SKM-1 treated with dmso at 0.1 percent for 144 hours (cell line): ENCODE measurements at regions not wholly inside any gene's neighbourhood (a gene's known extent, or its start where the extent isn't known, plus 50 kb on each side); places are given as distances from the start of the nearest gene placed in this dataset.

Source experiments
- DNase-seq: peaks from one replicate; lab custom pipeline; 2025; ENCODE audit not compliant: unreplicated experiment; lab: John Stamatoyannopoulos, UW

DNA sequence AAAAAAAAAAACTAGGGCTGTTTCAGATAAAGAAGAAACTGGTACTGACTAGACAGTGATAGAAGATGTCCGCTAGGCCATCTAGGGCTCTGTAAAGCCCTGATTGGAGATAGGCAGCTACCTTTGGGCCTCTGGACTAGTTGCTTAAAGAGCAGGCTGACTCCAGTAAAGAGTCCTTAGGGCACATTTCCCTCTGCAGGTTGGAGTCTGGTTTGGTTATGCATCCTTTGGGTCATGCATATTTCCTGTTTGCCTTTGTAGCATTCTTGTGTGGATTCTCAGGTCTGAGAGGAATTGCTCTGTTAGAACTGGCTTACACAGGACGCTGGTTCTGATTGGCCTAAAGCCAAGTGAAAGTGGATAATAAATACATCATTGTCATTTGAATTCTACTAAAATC lies 165.5 kb upstream of the LRRN1 start:
- DNase-seq, result no peak

DNA sequence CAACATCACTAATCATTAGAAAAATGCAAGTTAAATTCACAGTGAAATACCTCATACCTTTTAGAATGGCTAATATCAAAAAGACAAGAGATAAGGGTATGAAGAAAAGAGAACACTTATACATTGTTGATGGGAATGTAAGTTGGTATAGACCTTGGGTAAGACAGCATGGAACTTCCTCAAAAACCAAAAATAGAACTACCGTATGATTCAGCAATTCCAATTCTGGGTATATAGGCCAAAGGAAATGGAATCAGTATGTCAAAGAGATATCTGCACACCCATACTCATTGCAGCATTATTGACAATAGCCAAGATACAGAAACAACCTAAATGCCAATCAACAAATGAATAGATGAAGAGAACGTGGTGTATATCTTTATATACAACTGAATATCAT lies 166.8 kb upstream of the LRRN1 start:
- DNase-seq, result peak; percentile 67

DNA sequence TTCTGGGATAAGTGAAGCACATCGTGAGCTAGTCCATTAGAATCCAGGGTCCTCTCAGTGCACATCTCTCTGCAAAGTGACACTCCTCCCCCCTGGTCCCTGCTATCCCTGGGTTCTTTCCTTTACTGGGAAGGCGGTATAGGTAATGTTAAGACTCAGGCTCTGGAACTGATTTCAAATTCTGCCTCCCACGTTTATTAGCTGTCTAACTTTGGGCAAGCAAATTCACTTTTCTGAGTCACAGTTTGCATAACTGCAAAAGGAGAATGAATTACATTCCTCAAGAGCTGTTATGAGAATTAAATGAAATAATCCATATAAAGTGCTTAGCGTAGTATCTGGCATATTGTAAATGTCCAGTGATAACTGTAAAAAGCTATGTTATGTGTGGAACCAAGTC lies 168.1 kb upstream of the LRRN1 start:
- no peak for DNase-seq

DNA sequence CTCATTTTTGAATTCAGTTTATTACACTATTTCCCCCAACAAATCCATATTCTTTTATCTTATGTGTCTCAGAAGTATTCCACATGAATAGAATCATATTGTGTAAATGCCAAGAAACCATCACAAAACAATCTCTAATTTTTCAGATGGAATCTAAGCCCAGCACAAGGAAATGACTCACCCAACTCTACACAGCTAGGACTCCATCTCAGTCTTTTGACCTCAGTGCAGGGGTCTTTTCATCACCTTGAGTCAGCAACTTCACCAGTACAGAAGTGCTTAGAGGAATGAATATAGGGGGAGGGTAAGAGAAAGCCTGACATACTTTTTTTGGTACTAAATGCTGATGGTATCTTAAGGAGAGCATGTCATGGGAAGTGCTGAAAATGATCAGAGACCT lies 169.3 kb upstream of the LRRN1 start:
- DNase-seq, result no peak

DNA sequence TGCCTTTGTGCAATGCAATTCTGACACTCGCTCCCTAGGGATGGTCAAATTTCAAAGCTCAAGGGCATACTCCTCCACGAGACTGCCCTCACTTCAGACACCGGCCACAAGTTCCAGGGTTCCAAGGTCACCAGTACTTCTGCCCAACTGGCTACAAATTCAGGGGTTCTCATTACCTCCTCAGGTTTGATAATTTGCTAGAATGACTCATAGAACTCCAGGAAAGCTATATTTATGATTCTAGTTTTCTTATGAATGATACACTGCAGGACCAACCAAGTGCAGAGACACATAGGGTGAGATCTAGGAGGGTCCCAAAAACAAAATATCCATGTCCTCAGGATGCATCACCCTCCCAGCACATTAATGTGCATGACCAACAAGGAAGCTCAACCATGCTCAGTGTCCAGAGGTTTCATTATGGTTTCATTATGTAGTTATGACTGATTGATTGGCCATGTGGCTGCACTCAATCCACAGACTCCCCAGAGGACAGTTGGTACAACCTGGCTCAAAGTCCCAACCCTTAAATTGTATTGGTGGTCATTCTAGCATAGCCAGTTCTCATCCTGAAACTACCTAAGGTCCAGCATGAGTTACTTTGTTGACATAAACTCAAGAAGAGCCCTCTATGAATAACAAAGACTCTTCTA lies 170.4 kb upstream of the LRRN1 start:
- DNase-seq, result no peak

DNA sequence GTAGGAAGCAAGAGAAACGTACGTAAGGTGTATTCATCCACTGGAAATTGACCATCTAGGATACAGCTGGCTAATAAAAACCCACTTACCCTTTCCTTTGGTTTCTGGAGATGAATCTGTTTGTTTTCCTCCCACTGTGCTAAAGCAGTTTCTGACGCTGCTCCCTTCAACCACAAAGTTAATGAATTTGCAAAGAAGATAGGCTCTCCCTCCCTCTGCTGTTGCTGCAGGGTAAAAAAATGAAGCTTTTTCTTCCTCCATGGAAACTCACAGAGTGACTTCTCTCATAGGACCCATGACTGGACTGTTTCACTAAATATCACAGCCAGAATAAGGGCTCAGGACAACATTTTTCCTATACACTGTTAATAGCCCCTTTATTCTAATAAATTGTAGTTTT lies 172.1 kb upstream of the LRRN1 start:
- no peak for DNase-seq

DNA sequence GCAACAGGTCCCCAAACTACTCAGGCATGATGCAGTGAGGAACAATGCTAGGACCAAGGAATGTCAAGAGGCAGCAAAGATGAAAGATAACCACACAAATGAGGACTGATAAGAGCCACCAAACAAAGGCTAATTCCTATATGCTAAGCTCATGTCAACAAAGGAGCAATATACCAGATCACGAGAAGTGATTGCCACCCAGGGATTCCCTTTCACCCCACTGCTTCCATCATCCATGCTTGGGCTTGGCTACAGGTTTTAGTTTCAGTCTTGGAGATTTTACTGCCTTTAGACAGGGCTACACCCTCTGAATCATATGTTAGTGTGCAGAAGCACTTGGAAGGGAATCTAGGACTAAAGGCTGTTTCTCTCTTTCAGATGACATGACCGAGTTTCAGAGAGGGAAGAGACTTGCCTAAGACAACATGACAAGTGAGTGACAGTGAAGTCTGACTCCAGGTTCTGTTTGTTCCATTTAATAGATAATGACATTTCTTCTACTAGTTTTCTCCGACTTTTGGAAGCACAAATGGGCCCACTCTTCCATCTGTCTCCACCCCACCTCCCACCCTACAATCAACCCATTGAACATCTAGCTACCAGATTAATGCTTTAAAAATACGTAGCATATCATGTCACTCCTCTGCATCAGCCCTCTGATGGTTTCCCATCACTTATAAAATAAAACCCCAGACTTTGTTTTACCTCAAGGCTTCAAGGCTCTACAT lies 173.5 kb upstream of the LRRN1 start:
- DNase-seq, result no peak

DNA sequence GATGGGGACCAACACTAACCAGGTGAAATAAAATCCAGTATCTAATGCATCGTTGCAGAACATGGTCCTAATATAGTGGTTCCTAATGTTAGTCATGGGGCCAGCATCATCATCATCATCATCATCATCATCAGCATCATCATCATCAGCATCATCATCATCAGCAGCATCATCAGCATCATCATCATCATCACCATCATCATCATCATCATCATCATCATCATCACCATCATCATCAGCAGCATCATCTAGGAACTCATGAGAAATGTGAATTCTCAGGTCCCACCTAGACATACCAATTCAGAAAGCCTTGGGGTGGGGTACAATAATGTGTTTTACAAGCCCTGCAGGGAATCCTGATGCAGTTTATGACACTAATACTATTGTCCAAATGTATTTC lies 179.4 kb upstream of the LRRN1 start:
- no peak for DNase-seq

DNA sequence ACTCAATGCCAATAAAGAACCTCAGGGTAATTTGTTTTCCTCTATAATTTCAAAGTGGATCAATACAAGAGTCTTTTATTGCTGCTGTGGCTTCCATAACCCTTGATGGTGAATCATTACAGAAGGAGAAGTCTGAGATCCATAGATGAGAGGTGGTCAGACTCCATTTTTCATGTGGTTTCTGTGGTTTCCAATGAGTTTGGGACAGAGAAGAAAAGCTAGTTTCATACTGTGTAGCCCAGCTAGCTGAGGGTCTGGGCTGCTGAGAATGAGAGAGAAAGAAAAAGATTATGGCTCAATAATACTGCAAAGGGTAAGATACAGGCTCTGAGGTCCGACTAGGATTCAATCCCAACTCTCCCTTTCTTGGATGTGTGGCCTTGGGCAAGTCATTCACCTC lies 180.6 kb upstream of the LRRN1 start:
- no peak for DNase-seq

DNA sequence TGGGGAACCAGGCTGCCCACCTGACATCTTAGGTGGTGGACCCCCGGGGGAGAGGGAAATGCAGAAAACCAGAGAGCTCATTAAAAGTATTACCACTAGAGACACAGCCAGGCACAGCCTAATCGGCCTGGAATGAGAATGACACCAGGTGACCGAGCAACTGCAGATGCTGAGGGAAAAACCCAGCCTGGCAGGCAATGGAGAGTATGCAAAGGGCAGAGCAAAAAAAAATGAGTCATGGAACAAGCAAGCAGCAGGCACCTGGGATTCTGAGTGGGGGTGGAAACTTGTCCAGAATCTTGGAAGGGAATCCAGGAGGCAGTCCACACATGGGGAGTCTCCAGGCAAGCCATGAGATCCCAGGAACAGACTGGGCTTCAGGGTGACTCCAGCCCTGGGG lies 183.7 kb upstream of the LRRN1 start:
- DNase-seq, result no peak

DNA sequence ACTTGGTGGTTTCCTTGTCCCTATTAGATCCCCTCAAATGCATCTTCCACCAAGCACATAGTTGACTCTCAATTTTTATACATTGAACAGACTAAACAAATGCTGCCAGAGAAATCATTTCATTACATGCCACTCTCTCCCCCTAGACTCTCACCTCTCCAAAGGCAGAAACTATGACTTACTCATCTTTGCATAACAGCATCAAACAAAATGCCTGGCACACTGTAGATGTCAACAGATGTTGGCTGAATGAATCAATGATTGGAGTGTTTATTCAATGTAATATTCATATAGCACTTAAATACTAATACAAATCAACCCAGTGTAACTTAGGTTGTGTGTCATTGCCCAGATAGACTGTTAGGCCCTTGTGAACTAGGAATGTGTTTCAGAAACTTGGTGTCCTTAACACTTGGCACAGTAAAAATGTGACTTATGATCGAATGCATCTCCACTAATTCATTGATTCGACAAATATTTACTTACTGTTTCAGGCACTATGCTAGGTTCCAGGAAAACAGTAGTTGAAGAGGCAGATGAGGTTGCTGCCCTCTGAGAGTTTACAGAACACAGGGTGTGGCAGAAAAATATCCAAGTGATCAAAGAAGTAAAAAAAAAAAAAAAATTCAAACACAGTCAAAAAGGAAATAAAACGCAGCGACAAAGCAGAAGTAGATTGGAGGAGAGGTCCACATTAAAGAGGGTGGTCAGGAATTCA lies 188.5 kb upstream of the LRRN1 start:
- no peak for DNase-seq

DNA sequence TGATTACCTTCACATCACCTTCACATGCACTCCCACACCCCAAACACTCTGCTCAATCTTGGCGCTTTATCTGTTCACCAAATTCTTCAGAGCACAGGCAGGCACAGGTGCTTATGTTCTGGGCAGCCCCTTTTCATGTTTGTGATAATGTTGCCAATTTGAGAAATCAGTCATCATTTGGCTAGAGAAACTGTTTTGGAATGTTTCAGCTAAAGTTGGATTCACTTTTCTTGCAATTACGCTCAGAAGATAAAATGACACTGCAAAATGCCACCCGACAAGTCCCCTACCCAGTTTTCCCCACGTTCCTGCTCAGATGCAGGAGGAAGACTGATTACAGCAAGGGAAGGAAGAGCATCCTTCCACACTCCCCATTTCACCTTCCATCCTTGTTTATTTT lies 192.9 kb upstream of the LRRN1 start:
- no peak for DNase-seq

DNA sequence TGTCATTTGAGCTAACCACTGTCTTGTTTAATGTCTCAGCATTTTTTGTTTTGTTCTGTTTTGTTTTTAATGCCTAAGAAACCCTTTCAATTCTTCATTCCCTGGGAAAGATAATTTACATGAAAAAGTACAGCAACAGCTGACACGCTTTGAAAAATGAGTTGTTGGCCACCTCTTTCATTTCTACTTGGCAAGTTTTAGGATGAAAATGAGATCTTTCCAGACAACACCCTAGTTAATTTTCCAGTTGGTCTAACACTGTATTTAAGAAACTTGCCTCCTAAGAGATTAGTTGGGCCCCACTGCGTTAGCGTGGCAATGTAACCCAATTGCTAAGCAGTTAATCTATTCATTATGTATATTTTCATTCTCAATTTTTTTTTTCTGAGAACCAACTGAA lies 194.0 kb upstream of the LRRN1 start:
- no peak for DNase-seq

DNA sequence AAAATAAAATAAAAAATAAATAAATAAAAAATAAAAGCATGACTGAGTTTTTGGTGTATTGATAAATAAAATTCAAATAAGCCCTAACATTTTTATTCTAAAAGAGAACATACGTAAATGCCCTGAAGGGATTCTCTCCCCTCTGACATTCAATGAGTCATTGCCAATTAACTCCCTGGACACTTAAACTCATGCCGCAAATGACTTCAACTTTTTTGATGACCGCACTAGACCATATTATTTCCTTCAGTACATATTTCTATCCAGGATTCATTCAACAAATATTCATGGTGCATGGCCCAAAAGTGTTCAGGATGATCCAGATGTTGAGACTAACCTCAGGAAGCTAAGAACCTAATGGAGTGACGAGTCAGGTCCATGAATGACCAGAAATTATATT lies 195.9 kb upstream of the LRRN1 start:
- no peak for DNase-seq

DNA sequence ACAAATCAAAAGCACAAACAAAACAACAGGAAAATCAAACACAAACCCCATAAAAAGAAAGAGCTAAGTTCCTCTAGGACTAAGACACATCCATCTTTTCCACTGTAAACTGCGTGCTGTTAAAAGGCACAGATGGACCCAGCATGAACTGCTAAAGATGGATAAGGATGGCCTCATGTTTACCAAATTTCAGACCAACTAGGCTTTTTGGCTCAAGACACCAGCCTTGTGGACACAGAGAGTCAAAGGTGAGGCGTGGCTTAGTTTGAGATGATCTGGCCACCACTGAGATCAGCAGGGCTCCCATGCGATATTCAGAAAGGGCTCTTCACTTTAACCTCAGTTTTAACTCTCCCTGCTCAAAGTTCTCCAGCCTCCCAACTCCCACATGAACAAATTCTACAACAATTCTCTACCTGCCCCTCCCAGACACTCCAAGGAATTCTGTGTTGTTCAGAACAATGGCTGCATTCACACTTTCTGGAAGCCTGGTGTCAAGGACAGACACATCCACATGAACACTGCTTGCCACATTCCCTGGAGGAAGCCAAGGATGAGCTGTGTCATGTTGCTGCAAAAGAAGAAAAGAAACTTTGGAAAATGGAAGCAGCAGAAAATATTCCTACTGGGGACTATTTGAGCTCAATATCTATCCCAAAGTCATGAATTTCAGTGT lies 198.4 kb upstream of the LRRN1 start:
- DNase-seq, result no peak

DNA sequence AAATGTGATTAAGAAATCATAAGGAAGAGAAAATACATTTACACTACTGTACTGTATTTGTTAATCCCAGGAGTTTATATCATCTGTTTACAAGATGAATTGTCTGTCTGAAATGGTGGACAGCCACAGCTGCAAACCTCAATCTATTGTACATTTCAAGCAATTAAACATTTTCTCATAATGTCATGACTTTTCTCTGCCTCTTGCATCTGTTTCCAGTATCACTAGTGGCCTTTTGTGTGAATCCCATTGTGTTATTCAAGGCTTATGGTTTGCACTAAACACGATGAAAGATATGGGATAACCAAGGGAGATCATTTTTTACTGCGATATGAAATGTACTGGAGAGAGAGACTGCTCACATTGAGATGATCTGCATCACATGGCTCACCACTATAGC lies 200.2 kb upstream of the LRRN1 start:
- no peak for DNase-seq

DNA sequence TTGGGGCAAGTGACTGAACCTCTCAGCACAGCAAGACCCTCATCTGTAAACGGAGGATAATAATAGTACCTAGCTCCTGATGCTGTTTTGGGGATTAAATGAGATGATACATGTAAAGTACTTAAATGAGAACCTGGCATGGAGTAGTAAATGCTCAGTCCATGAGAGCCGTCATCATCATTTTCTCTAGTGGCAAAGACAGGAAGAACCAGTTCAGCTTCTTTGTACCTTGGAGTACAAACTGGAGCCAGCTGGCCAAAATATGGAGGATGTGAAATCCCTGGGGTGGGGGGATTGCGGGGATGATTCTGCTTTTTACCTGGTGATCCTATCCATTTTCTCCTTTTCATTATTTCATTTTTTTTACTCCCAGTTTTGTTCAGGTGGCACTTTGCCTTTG lies 204.2 kb upstream of the LRRN1 start:
- no peak for DNase-seq

DNA sequence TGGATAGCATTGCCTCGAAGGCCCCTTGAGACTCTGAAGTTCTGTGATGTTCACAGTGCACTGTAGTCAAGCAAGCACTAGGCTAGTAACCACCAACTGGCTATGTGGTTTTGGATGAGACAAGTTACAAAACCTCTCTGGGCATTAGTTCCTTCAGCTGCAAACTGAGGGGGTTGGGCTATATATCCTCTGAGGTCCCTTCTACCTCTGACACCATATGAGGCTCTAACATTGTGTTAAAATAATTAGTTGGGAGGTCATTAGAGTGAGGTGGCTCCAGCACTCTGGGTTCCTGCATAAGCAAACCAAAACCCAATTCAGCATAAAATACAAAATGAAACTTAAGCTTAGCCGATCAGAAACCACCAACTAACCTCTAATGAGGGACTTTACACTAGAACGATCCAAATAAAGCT lies 209.5 kb upstream of the LRRN1 start:
- DNase-seq, result peak; percentile 98

DNA sequence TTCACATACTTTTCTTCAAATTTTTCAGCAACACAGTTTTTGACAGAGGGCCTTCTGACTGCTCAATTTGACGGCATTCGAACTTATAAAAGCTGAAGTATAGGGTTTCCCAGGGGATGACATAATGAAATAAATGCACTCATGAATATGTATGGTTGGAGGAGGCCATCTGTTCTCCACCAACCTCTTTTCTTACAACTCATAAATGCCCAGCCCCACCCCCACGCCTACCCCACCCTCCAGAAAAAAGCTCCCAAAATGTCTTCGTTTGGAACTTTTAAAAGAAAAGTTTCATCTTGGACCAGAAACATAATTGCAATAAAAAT lies 211.6 kb upstream of the LRRN1 start:
- no peak for DNase-seq

DNA sequence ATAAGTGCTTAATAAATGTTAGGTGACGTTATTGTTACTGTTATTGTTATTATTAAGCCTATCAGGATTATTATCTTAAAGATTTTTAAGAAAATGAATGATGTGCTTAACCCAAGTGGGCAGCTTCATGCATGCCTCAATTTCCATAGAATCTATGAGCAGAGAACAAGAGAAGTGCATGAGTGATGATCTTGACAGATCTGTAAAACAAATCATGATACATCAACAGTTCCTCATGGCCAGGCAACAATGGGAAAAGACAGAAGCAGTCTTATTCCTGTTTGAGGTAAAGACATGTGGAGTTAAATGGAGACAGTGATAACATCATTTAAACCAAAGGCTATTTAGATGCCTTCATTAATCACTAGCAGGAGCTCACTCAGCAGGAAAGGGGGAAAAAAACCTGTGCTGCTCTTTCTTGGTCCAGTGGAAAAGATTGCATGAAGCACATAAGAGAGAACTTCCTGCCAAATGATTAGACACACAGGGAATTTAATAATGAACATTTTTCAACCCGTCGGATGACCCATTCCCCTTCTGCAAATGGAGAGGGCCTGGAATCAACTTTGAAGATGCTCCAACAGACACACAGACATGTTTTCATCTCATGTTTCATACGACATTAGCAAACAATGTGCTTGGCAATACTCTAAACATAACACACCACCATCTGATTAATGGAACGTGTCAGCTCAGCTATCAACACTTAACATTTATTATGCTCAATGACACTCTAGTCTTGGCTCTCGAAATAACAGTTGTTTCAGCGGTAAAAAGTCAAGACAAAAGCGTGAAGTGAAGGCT lies 212.2 kb upstream of the LRRN1 start:
- DNase-seq, result no peak

DNA sequence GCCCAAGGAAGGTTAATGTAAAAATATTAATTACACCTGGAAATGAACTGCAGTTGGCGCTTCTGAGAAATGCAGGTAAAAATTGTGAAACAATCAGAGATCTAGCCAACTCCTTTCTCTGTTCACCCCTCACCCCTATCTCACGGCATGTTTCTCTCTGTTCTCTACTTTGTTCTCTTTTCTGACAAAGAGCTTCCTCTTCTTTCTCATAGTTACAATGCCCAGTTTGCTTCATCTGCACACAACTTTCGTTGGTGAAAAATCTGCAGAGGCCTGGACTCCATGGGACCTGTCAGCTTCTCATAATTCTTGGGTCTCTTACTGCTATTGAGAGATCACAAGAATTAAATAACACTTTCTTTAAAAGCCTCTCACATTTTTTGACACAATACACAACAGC lies 212.9 kb upstream of the LRRN1 start:
- peak; percentile 73 for DNase-seq
